Pons (tissue), 1 donor: ENCODE measurements at regions not wholly inside any gene's neighbourhood (a gene's known extent, or its start where the extent isn't known, plus 50 kb on each side); places are given as distances from the start of the nearest gene placed in this dataset.
"Not testable (repeated sequence)": the region's sequence is repeated elsewhere in the genome, so short reads cannot be mapped to it uniquely, and the experiment has no call there.

Experiments
- DNase-seq: peaks from one replicate; pipeline ENCODE4 v3.0.0-alpha.2; 2016; ENCODE audit warnings: low spot score

GRCh38 chr5:121640298-121640697, 211.4 kb upstream of the FTMT start:
- no peak for DNase-seq

DNA sequence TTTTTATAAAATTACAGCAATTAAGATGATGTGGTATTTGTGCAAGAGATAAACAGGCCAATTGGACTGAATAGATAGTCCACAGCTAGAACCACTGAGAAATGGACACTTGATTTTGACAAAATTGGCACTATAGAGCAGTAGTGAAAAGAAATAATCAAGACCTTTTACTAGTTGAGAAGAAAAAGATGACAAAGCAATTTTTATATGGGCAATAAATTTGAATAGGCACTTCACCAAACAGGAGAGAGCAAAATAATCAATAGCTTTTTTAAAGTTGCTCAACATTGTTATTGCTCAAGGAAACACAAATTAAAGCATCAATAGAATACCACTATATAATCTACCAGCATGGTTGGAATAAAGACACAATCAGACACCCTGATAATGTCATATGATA, 193.5 kb upstream of the FTMT start:
- no peak for DNase-seq

- DNase-seq, result no peak
These were observed 191.5 kb upstream of the FTMT start for GRCh38 chr5:121660142-121660541.

GRCh38 chr5:121665542-121665941, 186.1 kb upstream of the FTMT start:
- not testable (repeated sequence) for DNase-seq

DNA sequence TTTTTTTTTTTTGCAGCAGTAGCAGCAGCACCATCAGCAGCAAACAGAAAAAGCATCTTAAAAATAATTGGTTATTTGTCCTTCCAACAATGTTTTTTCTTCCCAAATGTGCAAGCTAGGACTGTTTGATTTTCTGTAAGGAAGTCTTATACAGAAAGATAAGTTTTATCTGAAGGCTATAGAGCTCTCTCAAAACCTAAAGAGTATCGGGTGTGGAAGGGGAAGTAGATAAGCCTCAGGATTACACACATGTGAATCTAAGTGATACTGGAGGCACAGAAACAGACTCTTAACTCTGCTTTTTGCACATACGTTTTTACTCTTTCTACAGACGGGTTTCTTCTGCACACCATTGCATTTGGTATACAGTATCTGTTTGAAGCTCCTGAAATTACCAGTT, 184.4 kb upstream of the FTMT start:
- no peak for DNase-seq

- no peak for DNase-seq
These were observed 183.0 kb upstream of the FTMT start for GRCh38 chr5:121668635-121669034.

DNA sequence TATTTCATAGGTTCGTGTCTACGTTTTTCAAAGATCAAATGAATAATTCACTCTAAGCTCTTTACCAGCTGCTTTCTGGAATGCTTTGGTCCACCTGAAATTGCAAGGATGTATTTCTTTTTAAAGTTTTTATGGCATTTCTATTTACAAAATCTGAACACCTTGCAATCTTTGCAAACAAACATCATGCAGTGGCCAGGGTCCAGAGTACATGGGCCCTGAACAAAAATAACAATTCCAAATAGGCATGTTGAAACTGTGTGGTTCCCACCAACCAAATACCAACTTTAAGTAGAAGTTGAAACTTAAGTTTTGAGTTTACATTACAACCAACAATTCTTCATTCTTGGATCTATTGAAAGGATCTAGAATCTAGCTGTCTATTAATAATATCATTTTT, 180.1 kb upstream of the FTMT start:
- no peak for DNase-seq

DNA sequence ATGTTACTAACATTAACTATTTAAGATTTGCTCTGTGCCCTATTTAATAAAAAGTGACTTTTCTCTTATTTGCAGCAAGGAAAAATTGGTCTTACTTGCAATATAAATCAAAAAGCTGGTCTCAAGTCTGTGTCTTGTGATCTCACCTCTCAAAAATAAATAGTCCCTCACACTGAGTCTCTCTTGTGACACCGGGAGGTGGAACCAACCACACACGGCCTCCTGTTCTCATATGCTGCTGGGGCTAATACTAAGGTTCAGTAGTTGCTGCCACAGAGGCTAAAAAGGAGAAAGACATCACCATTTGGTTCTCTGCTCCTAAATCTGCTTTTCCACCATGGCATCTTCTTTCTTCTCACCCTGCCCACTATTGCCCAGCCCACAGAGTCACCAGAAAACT, 175.8 kb upstream of the FTMT start:
- no peak for DNase-seq

- DNase-seq, result no peak
These were observed 170.3 kb upstream of the FTMT start for GRCh38 chr5:121681229-121681855.

DNA sequence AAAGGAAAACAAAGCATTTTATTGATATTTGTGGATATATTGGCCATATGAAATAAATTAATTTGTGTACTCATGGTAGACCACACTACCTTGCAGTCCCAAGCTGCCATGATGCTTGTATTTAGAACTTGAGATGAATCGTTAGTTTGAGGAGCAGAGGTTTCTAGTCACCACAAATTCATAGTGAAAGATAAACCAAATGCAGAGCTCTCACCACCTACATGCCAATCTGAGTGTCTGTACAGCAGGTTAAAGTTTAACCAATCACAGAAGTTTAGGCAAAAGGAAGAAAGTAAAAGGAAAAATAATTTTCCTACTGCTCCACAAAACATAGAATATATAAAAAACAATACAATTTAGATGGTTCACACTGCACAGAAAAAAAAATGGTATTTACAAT, 163.6 kb upstream of the FTMT start:
- no peak for DNase-seq

GRCh38 chr5:121688781-121689180, 162.9 kb upstream of the FTMT start:
- DNase-seq, result no peak

DNA sequence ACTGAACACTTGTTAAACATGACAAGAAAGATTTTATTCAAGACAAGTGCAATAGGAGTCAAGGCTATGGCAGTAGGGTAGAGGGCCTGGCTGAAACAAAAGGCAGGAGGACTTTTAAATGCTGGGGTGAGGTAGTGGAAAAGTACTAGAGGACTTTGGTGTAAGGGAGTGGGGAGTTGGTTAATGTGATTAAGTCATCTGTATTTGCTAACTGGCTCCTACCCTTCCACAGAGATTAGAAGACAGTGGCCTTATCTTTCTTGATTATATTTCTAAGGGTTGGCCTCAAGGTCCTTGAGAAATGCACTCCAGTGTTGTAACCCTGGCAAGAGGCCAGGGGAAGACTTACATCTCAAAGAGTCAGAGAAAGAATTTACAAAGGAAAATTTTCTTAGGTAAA, 160.2 kb upstream of the FTMT start:
- no peak for DNase-seq

GRCh38 chr5:121692158-121692557, 159.5 kb upstream of the FTMT start:
- no peak for DNase-seq

GRCh38 chr5:121693864-121694263, 157.8 kb upstream of the FTMT start:
- no peak for DNase-seq

DNA sequence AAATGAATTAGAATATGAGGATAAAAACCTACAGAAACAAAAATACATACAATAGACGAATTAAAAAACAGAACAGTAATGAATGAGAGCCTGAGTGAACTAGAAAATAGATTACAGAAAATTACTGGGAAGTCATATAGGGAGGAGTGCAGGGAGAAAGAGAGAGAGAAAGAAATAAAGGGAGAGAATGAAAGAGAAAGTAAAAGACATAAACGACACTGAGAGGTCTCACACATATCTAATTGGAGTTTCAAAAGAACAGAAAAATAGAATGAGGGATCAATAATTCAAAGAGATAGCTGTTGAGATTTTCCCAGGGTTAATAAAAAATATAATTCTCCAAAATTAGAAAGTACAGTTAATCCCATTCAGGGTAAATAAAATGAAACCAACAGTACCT, 156.4 kb upstream of the FTMT start:
- no peak for DNase-seq

DNA sequence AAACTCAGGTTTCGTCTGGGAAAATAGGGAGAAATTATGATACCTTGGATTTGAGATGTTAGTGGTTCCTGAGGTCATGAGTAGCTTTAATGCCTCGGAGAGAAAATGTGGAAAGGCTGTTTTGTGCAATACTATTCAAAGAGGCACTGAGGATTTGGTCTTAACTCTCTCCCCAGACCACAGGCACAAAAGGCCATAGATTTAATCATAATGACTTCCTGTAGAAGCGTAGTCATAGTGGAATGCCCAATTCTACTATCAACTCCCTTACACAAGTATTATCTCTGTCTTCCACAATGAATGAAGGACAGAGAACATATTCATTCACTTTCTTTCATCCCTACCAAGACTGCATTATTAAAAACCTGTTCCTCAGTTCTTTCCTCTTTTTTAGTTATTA, 153.0 kb upstream of the FTMT start:
- no peak for DNase-seq

DNA sequence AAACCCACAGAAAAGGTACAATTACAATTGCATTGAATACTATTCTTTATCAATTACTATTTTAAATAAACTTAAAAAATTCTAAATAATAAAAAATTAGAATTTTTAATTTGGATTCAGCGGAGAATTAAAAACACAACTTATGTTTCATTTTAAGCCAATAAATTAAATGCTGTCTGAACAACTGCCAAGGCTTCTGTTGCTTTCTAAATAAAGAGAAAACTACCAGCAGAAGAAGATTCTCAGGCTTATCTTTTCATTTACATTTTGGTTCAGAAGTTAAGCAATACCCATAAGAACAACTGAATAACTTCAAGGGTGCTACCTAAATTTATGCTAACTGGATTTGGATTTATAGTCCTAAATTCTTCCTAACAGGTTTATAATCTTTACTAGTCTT, 150.0 kb upstream of the FTMT start:
- DNase-seq, result no peak

DNA sequence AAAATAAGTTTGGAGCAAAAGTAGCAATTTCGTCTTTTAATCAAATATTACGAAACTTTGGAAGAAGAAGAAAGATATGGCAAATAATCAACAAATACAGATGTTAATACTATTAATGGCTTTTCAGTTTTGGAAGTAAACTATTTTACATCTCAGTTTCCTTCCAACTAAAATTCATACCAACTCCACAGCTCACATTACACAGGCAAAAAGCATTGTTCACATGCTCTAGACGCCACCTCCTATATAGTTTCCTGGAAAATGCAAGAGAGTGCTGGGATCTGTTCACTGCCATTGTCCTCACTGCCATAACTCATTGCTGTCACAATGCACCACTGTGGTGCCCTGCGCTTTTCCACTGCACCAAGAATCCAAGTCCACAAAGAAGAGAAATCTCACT, 149.0 kb upstream of the FTMT start:
- no peak for DNase-seq

DNA sequence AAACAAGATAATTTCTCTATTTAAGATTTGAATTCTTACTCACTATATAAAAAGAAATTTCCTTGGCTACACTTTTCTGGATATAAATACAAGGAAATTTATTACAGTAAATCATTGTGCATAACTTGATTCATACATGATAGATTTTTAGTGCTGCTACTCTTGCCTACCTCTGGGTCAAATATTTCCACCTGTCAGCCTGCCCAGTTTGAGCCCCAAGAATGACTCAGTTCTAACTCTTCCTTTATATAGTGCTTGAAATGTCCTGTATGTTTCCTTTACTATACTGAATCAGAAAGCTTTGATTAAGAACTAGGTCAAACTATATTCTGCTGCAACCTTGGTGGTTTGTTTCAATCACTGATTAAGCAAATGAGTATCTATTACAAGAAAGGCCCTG, 147.4 kb upstream of the FTMT start:
- no peak for DNase-seq

GRCh38 chr5:121706686-121707085, 145.0 kb upstream of the FTMT start:
- DNase-seq, result no peak

- no peak for DNase-seq
These were observed 144.5 kb upstream of the FTMT start for GRCh38 chr5:121707178-121707577.

DNA sequence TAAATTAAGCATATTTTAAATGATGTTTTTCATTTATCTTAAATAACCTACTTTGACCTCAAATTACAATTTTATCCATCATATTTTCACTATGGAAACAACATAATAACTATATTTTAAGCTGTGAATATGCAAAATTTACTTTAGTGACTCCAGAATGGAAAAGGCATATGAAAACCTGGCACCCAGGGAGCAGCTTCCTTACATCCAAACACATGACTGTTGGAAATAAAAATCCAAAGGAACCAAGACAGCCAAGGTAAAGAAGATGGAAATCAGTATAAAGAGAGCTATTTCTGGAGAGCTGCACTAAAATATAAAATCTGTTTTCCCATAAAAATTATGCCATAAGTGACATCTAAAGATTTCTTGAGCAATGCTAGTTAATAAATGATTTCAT, 140.3 kb upstream of the FTMT start:
- DNase-seq, result no peak

GRCh38 chr5:121719255-121719654, 132.4 kb upstream of the FTMT start:
- DNase-seq, result no peak

DNA sequence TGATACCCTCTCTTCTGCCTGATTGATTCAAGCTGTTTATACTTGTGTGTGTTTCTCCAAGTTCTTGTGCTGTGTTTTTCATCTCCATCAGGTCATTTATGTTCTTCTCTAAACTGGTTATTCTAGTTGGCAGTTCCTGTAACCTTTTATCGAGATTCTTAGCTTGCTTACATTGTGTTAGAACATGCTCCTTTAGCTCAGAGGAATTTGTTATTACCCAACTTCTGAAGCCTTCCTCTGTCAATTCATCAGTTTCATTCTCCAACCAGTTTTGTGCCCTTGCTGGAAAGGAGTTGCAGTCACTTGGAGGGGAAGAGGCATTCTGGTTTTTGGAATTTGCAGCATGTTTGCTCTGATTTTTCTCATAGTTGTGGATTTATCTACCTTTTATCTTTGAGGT, 126.2 kb upstream of the FTMT start:
- DNase-seq, result no peak

GRCh38 chr5:121726991-121727390, 124.7 kb upstream of the FTMT start:
- no peak for DNase-seq
